Right atrium auricular region (tissue), 2 donors: ENCODE measurements at regions not wholly inside any gene's neighbourhood (a gene's known extent, or its start where the extent isn't known, plus 50 kb on each side); places are given as distances from the start of the nearest gene placed in this dataset.

Experiments
- DNase-seq: peaks from one replicate; pipeline ENCODE4 v3.0.0-alpha.2; 2019; ENCODE audit warnings: low spot score
- H3K27ac ChIP-seq, 2 donors: fragments of 200-600 bp; sonication (generic); 1 replicate in 1 of 2; 2 replicates in 1 of 2; pipeline ENCODE4 v1.5.1; 2016 to 2019
- H3K27me3 ChIP-seq, 2 donors: fragments of 200-600 bp; sonication (generic); one replicate each; pipeline versions ENCODE4 v1.5.1 to v1.6.0; 2017 to 2019
- H3K36me3 ChIP-seq: fragments of 200-600 bp; sonication (generic); one replicate; pipeline ENCODE4 v1.5.1; 2016
- H3K4me1 ChIP-seq, 2 donors: fragments of 200-600 bp; sonication (generic); one replicate each; pipeline versions ENCODE4 v1.5.1 to v1.6.0; 2017 to 2019
- H3K4me3 ChIP-seq, 2 donors: fragments of 200-600 bp; sonication (generic); 1 replicate in 1 of 2; 2 replicates in 1 of 2; pipeline ENCODE4 v1.5.1; 2017 to 2019; ENCODE audit warnings: mild to moderate bottlenecking in 1 of 2, moderate library complexity in 1 of 2
- H3K9me3 ChIP-seq, 2 donors: fragments of 200-600 bp; sonication (generic); one replicate each; pipeline ENCODE4 v1.5.1; 2019
- CTCF ChIP-seq, 2 donors: fragments of 200-600 bp; sonication (generic); IDR thresholded peaks; one replicate each; pipeline ENCODE4 v1.5.1; 2019; ENCODE audit warnings: antibody characterized with exemption in 2 of 2

- DNase-seq = no peak
- H3K4me1 ChIP-seq = no peaks in the 10 kb centered on the region
- TF ChIP-seq CTCF (IDR thresholded peaks at IDR 0.05) = no peak
- no peaks in the 10 kb centered on the region for H3K36me3 ChIP-seq
- no peak overlapping the region for H3K4me3 ChIP-seq
- no peaks in the 10 kb centered on the region for H3K9me3 ChIP-seq
- no peaks in the 10 kb centered on the region for H3K27me3 ChIP-seq
- no peak overlapping the region for H3K27ac ChIP-seq
Measured at GRCh38 chr9:134967547-134967930, 49.8 kb upstream of the FCN1 start.

GRCh38 chr9:134968011-134968822, 50.5 kb upstream of the FCN1 start:
- no peak for TF ChIP-seq CTCF (IDR thresholded peaks at IDR 0.05)
- Histone ChIP-seq H3K4me3 (no peak overlapping the region), H3K4me1 (no peaks in the 10 kb centered on the region), H3K27ac (no peak overlapping the region), H3K27me3 (no peaks in the 10 kb centered on the region), H3K36me3 (no peaks in the 10 kb centered on the region), H3K9me3 (no peaks in the 10 kb centered on the region)
- DNase-seq = no peak

GRCh38 chr9:134968823-134969090, 51.0 kb upstream of the FCN1 start:
- Histone ChIP-seq H3K4me3 (no peak overlapping the region), H3K27ac (no peak overlapping the region), H3K9me3 (no peaks in the 10 kb centered on the region), H3K36me3 (no peaks in the 10 kb centered on the region), H3K4me1 (no peaks in the 10 kb centered on the region), H3K27me3 (no peaks in the 10 kb centered on the region)
- TF ChIP-seq CTCF (IDR thresholded peaks at IDR 0.05) = no peak
- no peak for DNase-seq

GRCh38 chr9:134969156-134970045, 51.7 kb upstream of the FCN1 start:
- Histone ChIP-seq H3K27ac (no peak overlapping the region), H3K27me3 (no peaks in the 10 kb centered on the region), H3K9me3 (no peaks in the 10 kb centered on the region), H3K4me1 (no peaks in the 10 kb centered on the region), H3K4me3 (no peak overlapping the region), H3K36me3 (no peaks in the 10 kb centered on the region)
- no peak for TF ChIP-seq CTCF (IDR thresholded peaks at IDR 0.05)
- no peak for DNase-seq

- H3K27me3 ChIP-seq = no peaks in the 10 kb centered on the region
Measured at GRCh38 chr9:134970198-134970597, 52.5 kb upstream of the FCN1 start.

More at GRCh38 chr9:134970198-134970597, 52.5 kb upstream of the FCN1 start:
- Histone ChIP-seq H3K4me3 (no peak overlapping the region), H3K27ac (no peak overlapping the region), H3K36me3 (no peaks in the 10 kb centered on the region), H3K4me1 (no peaks in the 10 kb centered on the region), H3K9me3 (no peaks in the 10 kb centered on the region)
- no peak for TF ChIP-seq CTCF (IDR thresholded peaks at IDR 0.05)
- DNase-seq = no peak
